HCEC 1CT (cell line): ENCODE measurements at regions not wholly inside any gene's neighbourhood (a gene's known extent, or its start where the extent isn't known, plus 50 kb on each side); places are given as distances from the start of the nearest gene placed in this dataset.

ENCODE experiments used
- DNase-seq: peaks from one replicate; pipeline ENCODE4 v3.0.0-alpha.2; 2017

- peak; percentile 79 for DNase-seq
Measured at GRCh38 chr10:31147210-31147608, 115.5 kb upstream of the ZNF438 start.

- no peak for DNase-seq
Measured at GRCh38 chr10:31148951-31149350, 117.3 kb upstream of the ZNF438 start.

GRCh38 chr10:31149835-31150512, 118.3 kb upstream of the ZNF438 start:
- DNase-seq, result no peak

GRCh38 chr10:31151301-31151700, 119.6 kb upstream of the ZNF438 start:
- DNase-seq, result no peak

- no peak for DNase-seq
Measured at GRCh38 chr10:31152421-31153135, 120.9 kb upstream of the ZNF438 start.

GRCh38 chr10:31153161-31153560, 121.5 kb upstream of the ZNF438 start:
- DNase-seq, result no peak

- no peak for DNase-seq
Measured at GRCh38 chr10:31153692-31154091, 122.0 kb upstream of the ZNF438 start.

- DNase-seq, result no peak
Measured at GRCh38 chr10:31154996-31155395, 123.3 kb upstream of the ZNF438 start.

- peak; percentile 83 for DNase-seq
Measured at GRCh38 chr10:31157123-31158010, 125.7 kb upstream of the ZNF438 start.

GRCh38 chr10:31158011-31158658, 126.5 kb upstream of the ZNF438 start:
- peak; percentile 79 for DNase-seq

- peak; percentile 51 for DNase-seq
Measured at GRCh38 chr10:31166606-31167005, 134.9 kb upstream of the ZNF438 start.

GRCh38 chr10:31170636-31171035, 139.0 kb upstream of the ZNF438 start:
- DNase-seq, result no peak

- peak; percentile 84 for DNase-seq
Measured at GRCh38 chr10:31171402-31172083, 139.9 kb upstream of the ZNF438 start.

- DNase-seq, result no peak
Measured at GRCh38 chr10:31172925-31173324, 141.3 kb upstream of the ZNF438 start.

- DNase-seq, result no peak
Measured at GRCh38 chr10:31173752-31174151, 142.1 kb upstream of the ZNF438 start.

- no peak for DNase-seq
Measured at GRCh38 chr10:31179091-31179680, 139.8 kb upstream of the ZEB1 start.

- DNase-seq, result no peak
Measured at GRCh38 chr10:31186225-31187000, 132.6 kb upstream of the ZEB1 start.

- DNase-seq, result no peak
Measured at GRCh38 chr10:31187182-31187581, 131.8 kb upstream of the ZEB1 start.

GRCh38 chr10:31187607-31188210, 131.3 kb upstream of the ZEB1 start:
- DNase-seq, result no peak

GRCh38 chr10:31188792-31189406, 130.1 kb upstream of the ZEB1 start:
- DNase-seq, result peak; percentile 19
